OCI-LY1 (cell line): ENCODE measurements at regions not wholly inside any gene's neighbourhood (a gene's known extent, or its start where the extent isn't known, plus 50 kb on each side); places are given as distances from the start of the nearest gene placed in this dataset.

Source experiments
- CTCF ChIP-seq: fragments of 200-600 bp; sonication (generic), shearing (Covaris generic); IDR thresholded peaks from 2 replicates; pipeline ENCODE4 v1.5.1; 2017; ENCODE audit warnings: mild to moderate bottlenecking, antibody characterized with exemption, low read length, moderate library complexity, mixed read lengths
- EZH2 ChIP-seq: fragments of 200-600 bp; sonication (generic), shearing (Covaris generic); IDR thresholded peaks from 2 replicates; pipeline ENCODE4 v1.8.0; 2017; ENCODE audit warnings: borderline replicate concordance, mixed run types, mild to moderate bottlenecking, antibody characterized with exemption, low read length, moderate library complexity, mixed read lengths

GRCh38 chr12:19947344-19947743 is 421.0 kb upstream of the PDE3A start:
- TF ChIP-seq EZH2 = no peak
- TF ChIP-seq CTCF = no peak
